ENCODE measurements at regions not wholly inside any gene's neighbourhood (a gene's known extent, or its start where the extent isn't known, plus 50 kb on each side); places are given as distances from the start of the nearest gene placed in this dataset.
"Not testable (repeated sequence)": the region's sequence is repeated elsewhere in the genome, so short reads cannot be mapped to it uniquely, and the experiment has no call there.

- DNase-seq, result no peak
Observed at GRCh38 chr12:59079002-59079401, 158.7 kb upstream of the LRIG3 start.

GRCh38 chr12:59077575-59078426 is 157.5 kb upstream of the LRIG3 start:
- DNase-seq, result no peak

- DNase-seq, result no peak
Observed at GRCh38 chr12:59077153-59077552, 156.8 kb upstream of the LRIG3 start.

GRCh38 chr12:59076622-59077021 is 156.3 kb upstream of the LRIG3 start:
- DNase-seq, result no peak

GRCh38 chr12:59075968-59076490 is 155.7 kb upstream of the LRIG3 start:
- no peak for DNase-seq

GRCh38 chr12:59075141-59075540 is 154.8 kb upstream of the LRIG3 start:
- no peak for DNase-seq

GRCh38 chr12:59070322-59070933 is 150.1 kb upstream of the LRIG3 start:
- peak; percentile 15 for DNase-seq

- no peak for DNase-seq
Observed at GRCh38 chr12:59069516-59069915, 149.2 kb upstream of the LRIG3 start.

DNA sequence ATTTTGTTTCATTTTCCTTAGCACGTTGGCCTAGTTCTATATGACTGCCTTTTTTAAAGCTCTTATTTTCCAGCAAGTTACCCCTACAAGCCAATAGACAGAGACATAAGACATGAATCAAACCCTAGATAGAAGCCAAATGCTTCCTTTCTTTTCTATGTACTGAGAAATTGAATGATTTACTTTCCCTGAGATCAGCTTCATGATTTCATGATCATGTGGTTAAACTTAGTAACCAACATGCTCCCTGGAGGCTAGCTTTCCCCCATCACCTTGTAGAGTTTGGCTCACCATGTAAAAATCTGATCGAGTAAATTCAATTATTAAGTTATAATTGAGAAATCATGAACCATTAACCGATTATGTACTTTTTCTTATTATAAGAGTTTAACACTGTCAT is 148.1 kb upstream of the LRIG3 start:
- DNase-seq, result no peak

DNA sequence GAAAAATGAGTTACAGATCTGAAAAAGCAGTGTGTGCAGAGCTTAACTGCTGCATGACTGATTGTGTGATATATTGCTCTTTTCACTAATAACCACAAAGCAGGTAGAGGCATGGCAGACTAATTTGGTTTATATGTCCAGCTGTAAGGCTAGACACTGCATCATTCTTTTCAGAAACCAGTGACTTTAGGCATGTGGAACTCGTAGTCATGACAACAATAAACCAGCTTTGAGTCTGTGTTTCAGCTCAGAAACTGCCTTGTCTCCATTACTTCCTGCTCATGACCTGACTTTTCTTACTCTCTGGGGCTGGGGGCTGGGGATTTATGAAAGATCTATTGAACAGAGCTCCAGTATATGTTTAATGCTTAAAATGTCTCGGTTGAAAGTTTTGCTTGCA is 146.8 kb upstream of the LRIG3 start:
- peak; percentile 29 for DNase-seq

- DNase-seq, result no peak
Observed at GRCh38 chr12:59066445-59066844, 146.1 kb upstream of the LRIG3 start.

DNA sequence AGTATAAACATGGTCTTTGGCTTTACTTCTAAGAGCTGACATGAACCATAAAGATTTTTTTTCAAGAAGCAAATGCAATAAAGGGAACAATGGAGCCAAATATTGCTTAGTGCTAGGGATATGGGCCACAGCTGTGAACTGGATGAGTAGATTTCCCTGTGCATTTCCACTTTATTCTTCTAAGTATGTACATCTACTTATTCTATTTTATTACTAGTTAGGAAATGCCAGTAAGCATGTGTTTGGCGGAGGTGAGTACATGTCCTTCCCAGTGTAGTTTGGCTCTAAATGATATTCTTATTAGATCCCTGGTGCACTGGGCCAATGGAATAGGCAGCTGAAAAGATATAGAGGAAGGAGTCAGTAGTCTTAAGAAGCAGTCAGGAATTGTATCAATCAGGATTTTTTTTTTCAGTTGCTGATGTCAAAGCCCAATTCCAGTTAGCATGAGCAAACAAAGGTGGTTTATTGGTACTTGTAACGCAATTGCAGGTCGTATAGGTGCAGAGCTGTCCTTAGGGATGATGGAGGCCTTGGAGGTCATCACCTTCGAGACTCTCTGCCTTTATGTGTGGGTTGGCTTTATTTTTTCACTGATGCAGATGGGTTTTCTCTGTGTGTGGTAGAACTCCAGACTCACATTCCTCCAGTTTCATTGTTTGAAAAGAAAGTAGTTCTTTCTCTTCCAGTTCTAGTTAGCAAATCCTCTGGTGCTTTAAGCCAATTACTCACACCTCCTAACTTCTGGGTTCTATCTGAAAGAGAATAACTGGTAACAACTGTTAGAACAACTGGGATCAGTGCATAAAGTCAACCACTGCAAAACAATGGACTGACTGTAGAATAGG is 139.0 kb upstream of the LRIG3 start:
- no peak for DNase-seq

DNA sequence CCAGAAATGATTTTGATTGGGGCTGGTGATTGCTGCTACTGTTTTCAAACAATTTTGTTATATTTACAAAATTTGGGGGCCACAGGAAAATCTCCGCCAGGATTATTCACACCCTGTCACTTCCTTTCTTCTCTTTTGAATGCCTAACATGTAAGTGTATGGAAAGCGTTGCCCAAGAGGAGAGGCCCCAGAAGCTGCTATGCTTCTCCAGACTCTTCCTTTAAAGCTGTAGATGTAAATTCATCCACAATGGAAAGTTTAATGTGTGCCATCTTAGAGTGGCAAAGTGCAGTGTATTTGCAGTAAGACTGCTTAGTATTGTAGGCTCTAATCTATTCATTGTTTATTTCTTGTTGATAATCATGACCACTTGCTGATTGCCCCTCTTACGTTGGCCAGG is 136.7 kb upstream of the LRIG3 start:
- DNase-seq, result no peak

GRCh38 chr12:59055204-59055860 is 135.0 kb upstream of the LRIG3 start:
- peak; percentile 68 for DNase-seq

DNA sequence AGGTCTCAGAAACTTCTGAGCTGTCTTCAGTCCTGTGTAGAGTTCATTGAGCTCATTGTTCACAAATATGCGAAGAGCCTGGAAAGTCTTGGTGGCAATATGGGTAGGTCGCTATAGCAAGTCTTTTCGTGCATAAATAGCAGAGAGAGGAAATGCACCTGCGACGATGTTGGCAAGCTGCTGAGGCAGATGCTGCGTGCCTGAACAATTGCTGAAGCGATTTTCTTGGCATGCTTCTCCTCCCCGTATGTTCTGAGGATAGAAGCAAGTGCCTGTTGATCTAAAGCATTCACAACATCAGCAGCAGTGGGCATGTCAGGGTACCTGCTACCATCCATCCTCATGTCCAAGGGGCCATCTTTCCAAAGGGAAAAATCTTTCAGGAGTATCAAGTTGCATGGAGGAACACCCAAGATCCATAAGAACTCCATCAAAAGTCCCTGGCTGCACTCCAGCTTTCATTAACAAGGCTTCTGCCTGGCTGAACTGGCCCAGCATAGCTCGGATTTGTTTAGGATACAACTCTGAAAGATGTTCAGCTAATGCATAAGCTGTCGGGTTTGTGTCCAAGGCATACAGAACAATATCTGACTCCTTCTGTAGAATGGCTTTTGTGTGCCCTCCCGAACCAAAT is 133.1 kb upstream of the LRIG3 start:
- DNase-seq, result not testable (repeated sequence)

- DNase-seq, result no peak
Observed at GRCh38 chr12:59046763-59047534, 126.6 kb upstream of the LRIG3 start.

DNA sequence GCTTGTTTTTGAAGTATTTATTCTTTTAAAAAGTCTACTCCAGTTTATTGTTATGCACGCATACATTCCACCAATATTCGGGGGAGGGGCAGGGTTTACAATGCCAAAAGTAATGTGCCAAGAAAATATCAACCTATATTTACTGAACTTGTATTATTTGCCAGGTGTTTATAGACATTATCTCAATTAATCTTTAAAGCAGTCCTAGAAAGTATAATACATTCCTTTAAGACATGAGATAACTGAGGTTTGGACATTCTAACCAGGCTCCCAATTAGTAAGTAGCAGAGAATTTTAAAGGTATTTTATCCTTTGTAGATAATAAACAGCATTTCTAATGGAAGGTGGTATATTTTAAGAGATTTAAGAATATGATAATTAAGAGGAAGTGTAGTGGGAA is 124.5 kb upstream of the LRIG3 start:
- no peak for DNase-seq

DNA sequence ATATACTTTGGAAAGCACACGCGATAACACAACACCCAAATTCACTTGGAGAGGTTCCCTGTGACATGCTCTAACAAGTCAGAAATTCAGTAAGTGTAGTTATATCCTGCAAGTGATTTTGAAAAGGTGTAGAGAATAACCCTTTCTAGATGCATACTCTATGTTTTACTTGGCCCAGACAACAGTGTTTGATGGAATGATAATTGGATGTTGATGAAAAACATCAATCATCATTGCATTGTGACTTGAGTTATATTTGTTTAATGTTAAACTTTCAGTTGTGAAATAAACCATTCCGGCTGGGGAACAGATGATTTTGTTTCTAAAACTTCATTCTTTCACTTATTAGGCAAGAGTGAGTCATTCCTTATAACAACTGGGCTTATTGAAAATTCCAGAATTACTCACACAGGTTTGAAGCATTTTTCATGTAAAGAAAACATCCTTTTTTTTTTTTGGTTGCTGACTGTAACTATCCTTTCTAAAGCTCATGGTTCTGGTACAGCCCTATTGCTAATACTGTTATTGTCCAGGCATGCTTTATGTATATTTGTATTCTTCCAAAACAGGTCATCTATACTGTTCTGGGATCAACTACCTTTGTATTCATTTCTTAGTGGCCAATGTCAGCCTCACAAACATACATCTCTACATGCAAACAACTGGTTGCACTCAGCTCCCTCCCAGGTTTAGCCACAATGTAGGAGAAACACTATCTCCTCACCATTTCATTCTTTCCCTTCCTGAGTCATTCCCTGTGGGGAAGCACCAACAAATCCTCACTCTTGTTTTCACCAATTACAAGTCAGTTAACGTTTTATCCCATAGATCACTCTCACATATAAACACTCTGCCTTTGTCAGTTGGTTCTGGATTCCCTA is 121.2 kb upstream of the LRIG3 start:
- DNase-seq, result peak; percentile 88

DNA sequence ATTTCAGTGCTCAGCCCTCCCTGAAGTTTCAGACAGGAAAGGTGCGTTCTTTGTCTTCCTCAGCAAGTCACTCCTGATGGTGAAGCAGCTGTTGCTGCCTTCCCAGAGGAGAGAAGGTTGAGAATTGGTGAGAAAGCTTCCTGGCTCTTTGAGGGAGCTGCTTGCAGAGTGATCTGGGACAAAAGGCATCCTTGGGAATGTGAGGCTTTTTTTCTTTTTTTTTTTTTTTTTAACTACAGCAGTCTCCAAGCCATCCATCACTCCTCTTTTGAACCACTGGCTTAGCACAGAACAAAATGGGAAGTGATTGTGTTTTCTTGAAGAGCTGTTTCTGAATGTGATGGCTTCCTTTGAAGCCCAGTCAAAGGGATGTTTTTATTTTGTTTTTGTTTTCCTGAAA is 120.4 kb upstream of the LRIG3 start:
- DNase-seq, result peak; percentile 85

GRCh38 chr12:59040043-59040442 is 119.7 kb upstream of the LRIG3 start:
- DNase-seq, result no peak
